HCT116 (cell line): ENCODE measurements at regions not wholly inside any gene's neighbourhood (a gene's known extent, or its start where the extent isn't known, plus 50 kb on each side); places are given as distances from the start of the nearest gene placed in this dataset.

Experiments
- ATAC-seq: fragments of 200-7000 bp; cut with Tn5 transposase; 2 replicates; pipeline ENCODE4 v1.9.1; 2020; ENCODE audit warnings: mild to moderate bottlenecking, moderate library complexity
- BruUV-seq: library from RNA; stranded (reverse); fragments of 400-500 nt; replicated peaks from 2 replicates; lab custom pipeline; 2021; lab: Mats Ljungman, UMichigan
- CTCF ChIA-PET: fragments of 300-600 bp; sonication (Branson Sonifier 250); formaldehyde crosslinking; loops from one replicate; lab custom pipeline; 2021; ENCODE audit warnings: antibody characterized with exemption; lab: Charles Lee
- POLR2A ChIA-PET: fragments of 300-600, 350-600 bp; sonication (Branson Sonifier 250); formaldehyde crosslinking; loops from one replicate; lab custom pipeline; 2021; ENCODE audit warnings: antibody characterized with exemption; lab: Charles Lee
- RAD21 ChIA-PET, 2 experiments: fragments of 300-600 bp; sonication (Branson Sonifier 250); formaldehyde crosslinking; loops; one replicate each; lab custom pipeline; 2023; ENCODE audit warnings: low total read pairs in 2 of 2; ENCODE audit not compliant: uncharacterized antibody in 2 of 2, unreplicated experiment in 2 of 2, low non-redundant PET in 1 of 2; lab: Charles Lee
- DNase-seq: peaks from one replicate; pipeline ENCODE4 v3.0.0-alpha.2; 2010; ENCODE audit warnings: low read depth, low spot score
- H2AFZ ChIP-seq: fragments of 200-600 bp; shearing (Covaris generic), sonication (generic); 2 replicates; pipeline ENCODE4 v1.6.1; 2017; ENCODE audit warnings: low read depth, mixed run types, mixed read lengths, antibody characterized with exemption, low read length; ENCODE audit not compliant: poor library complexity, severe bottlenecking
- H3K27ac ChIP-seq: 2 replicates; pipeline ENCODE4 v1.5.1; 2012; ENCODE audit warnings: low read depth, low read length
- H3K27me3 ChIP-seq: fragments of 200-600 bp; sonication (generic); 2 replicates; pipeline ENCODE4 v1.6.1; 2016; ENCODE audit warnings: mixed run types, low read length, mixed read lengths; ENCODE audit not compliant: insufficient read depth
- H3K36me3 ChIP-seq, 2 experiments: fragments of 200-500 bp in 1 of 2; fragments of 200-600 bp in 1 of 2; sonication (Bioruptor generic) in 1 of 2; sonication (generic) in 1 of 2; 2 replicates each; pipeline versions ENCODE4 v1.5.1 to v1.6.1; 2014 to 2016; ENCODE audit warnings: low read length in 2 of 2, inconsistent platforms in 1 of 2, mixed read lengths in 1 of 2, mixed run types in 1 of 2; ENCODE audit not compliant: insufficient read depth in 2 of 2, control insufficient read depth in 1 of 2
- H3K4me1 ChIP-seq, 2 experiments: fragments of 200-600 bp in 1 of 2; sonication (generic) in 1 of 2; 2 replicates each; pipeline versions ENCODE4 v1.5.1 to v1.6.1; 2012 to 2017; ENCODE audit warnings: low read length in 2 of 2, inconsistent platforms in 1 of 2, mild to moderate bottlenecking in 1 of 2, mixed read lengths in 1 of 2, mixed run types in 1 of 2, moderate library complexity in 1 of 2; ENCODE audit not compliant: insufficient read depth in 2 of 2, control insufficient read depth in 1 of 2
- H3K4me2 ChIP-seq: fragments of 200-600 bp; sonication (generic); 2 replicates; pipeline ENCODE4 v1.6.1; 2017; ENCODE audit warnings: mixed run types, low read length, mixed read lengths
- H3K4me3 ChIP-seq, 2 experiments: fragments of 200-600 bp in 1 of 2; sonication (generic) in 1 of 2; replicated peaks in 1 of 2; 2 replicates each; pipeline ENCODE4 v1.5.1; 2011 to 2016; ENCODE audit warnings: low read length in 2 of 2, control low read depth in 1 of 2, low read depth in 1 of 2, mild to moderate bottlenecking in 1 of 2, mixed read lengths in 1 of 2, mixed run types in 1 of 2
- H3K79me2 ChIP-seq: fragments of 200-600 bp; sonication (generic); 2 replicates; pipeline ENCODE4 v1.6.1; 2017; ENCODE audit warnings: mild to moderate bottlenecking, mixed run types, low read length, moderate library complexity, mixed read lengths; ENCODE audit not compliant: insufficient read depth
- H3K9ac ChIP-seq: fragments of 200-600 bp; sonication (generic); 2 replicates; pipeline ENCODE4 v1.6.1; 2016; ENCODE audit warnings: low read length, mixed read lengths
- H3K9me2 ChIP-seq: fragments of 200-600 bp; sonication (generic), shearing (Covaris generic); 2 replicates; pipeline ENCODE4 v1.6.1; 2017; ENCODE audit warnings: mixed run types, mild to moderate bottlenecking, moderate library complexity; ENCODE audit not compliant: insufficient read depth
- H3K9me3 ChIP-seq, 2 experiments: fragments of 200-500 bp in 1 of 2; fragments of 200-600 bp in 1 of 2; sonication (Bioruptor generic) in 1 of 2; sonication (generic) in 1 of 2; 2 replicates each; pipeline ENCODE4 v1.6.1; 2014 to 2017; ENCODE audit warnings: low read length in 2 of 2, mixed read lengths in 2 of 2, inconsistent platforms in 1 of 2, low read depth in 1 of 2, mild to moderate bottlenecking in 1 of 2, mixed run types in 1 of 2, moderate library complexity in 1 of 2; ENCODE audit not compliant: control insufficient read depth in 1 of 2, insufficient read depth in 1 of 2
- H4K20me1 ChIP-seq: fragments of 200-600 bp; sonication (generic), shearing (Covaris generic); 2 replicates; pipeline ENCODE4 v1.6.1; 2017; ENCODE audit warnings: mixed run types, mild to moderate bottlenecking, moderate library complexity; ENCODE audit not compliant: insufficient read depth
- ELF1 ChIP-seq: IDR thresholded peaks from 2 replicates; pipeline ENCODE4 v1.6.1; 2012; ENCODE audit warnings: low read depth, borderline replicate concordance
- JUND ChIP-seq: IDR thresholded peaks from 2 replicates; pipeline ENCODE4 v1.6.1; 2012
- MAX ChIP-seq: IDR thresholded peaks from 2 replicates; pipeline ENCODE4 v1.6.1; 2012
- REST ChIP-seq: IDR thresholded peaks from 2 replicates; pipeline ENCODE4 v1.6.1; 2012; ENCODE audit warnings: low read depth
- SP1 ChIP-seq: IDR thresholded peaks from 2 replicates; pipeline ENCODE4 v1.6.1; 2012; ENCODE audit warnings: low read depth
- SRF ChIP-seq: IDR thresholded peaks from 2 replicates; pipeline ENCODE4 v1.6.1; 2012; ENCODE audit warnings: low read depth
- TCF7L2 ChIP-seq: IDR thresholded peaks from 2 replicates; pipeline ENCODE4 v1.7.0; 2011; ENCODE audit warnings: borderline replicate concordance, inconsistent platforms; ENCODE audit not compliant: insufficient read depth, insufficient read length; ENCODE audit errors: extremely low read depth
- YY1 ChIP-seq: IDR thresholded peaks from 2 replicates; pipeline ENCODE4 v1.6.1; 2011; ENCODE audit warnings: low read length, low read depth, moderate library complexity, mild to moderate bottlenecking; ENCODE audit not compliant: insufficient replicate concordance; ENCODE audit errors: extremely low read depth
- ZBTB33 ChIP-seq: IDR thresholded peaks from 2 replicates; pipeline ENCODE4 v1.6.1; 2011; ENCODE audit warnings: mild to moderate bottlenecking, low read length, moderate library complexity; ENCODE audit not compliant: insufficient replicate concordance; ENCODE audit errors: extremely low read depth
- ZNF274 ChIP-seq: fragments of 200-500 bp; sonication (Bioruptor generic); IDR thresholded peaks from 2 replicates; pipeline ENCODE4 v1.6.1; 2014; ENCODE audit warnings: mild to moderate bottlenecking, low read depth, low read length, inconsistent platforms
- intact Hi-C: fragments of 100-400 bp; cut with micrococcal nuclease; formaldehyde crosslinking; loops from 2 replicates; pipeline ENCODE4 v1.10.0; 2022

- no peaks in the 10 kb centered on the region for H3K79me2 ChIP-seq
- no peak overlapping the region for H3K4me2 ChIP-seq
- ChIA-PET POLR2A (no interaction called here), RAD21 (no interaction called here), CTCF (no interaction called here)
- H3K4me1 ChIP-seq = no peaks in the 10 kb centered on the region
- H3K4me3 ChIP-seq = no peak overlapping the region
- H3K9me2 ChIP-seq = no peaks in the 10 kb centered on the region
- H3K27me3 ChIP-seq = no peaks in the 10 kb centered on the region
- intact Hi-C loops = no loop called here
- no peaks in the 10 kb centered on the region for H4K20me1 ChIP-seq
- H3K9me3 ChIP-seq = no peaks in the 10 kb centered on the region
- no peak for DNase-seq
- BruUV-seq = no TSS peak
- no peak overlapping the region for H3K27ac ChIP-seq
- ATAC-seq = no peak
- no peak overlapping the region for H3K9ac ChIP-seq
- no peak overlapping the region for H2AFZ ChIP-seq
- no peak for TF ChIP-seq REST
- no peak for TF ChIP-seq ELF1
- H3K36me3 ChIP-seq = no peaks in the 10 kb centered on the region
Measured at GRCh38 chr4:28675582-28675981, 1814.9 kb downstream of the STIM2 start.

- CTCF ChIA-PET = interaction anchor here (1.6 kb wide), 1 partner anchor 9 kb away, joined by 6 read pairs; no protein-coding TSS in a partner anchor
- TF ChIP-seq SRF (no peak), JUND (no peak), TCF7L2 (no peak), ZBTB33 (no peak), SP1 (no peak), YY1 (no peak), ZNF274 (no peak), MAX (no peak), REST (no peak)
Measured at GRCh38 chr4:28677808-28678207, 1817.2 kb downstream of the STIM2 start.

More at GRCh38 chr4:28677808-28678207, 1817.2 kb downstream of the STIM2 start:
- BruUV-seq = no TSS peak
- Histone ChIP-seq H3K4me1 (no peaks in the 10 kb centered on the region), H4K20me1 (no peaks in the 10 kb centered on the region), H3K4me2 (no peak overlapping the region), H3K9ac (no peak overlapping the region), H2AFZ (no peak overlapping the region), H3K27ac (no peak overlapping the region), H3K4me3 (no peak overlapping the region), H3K36me3 (no peaks in the 10 kb centered on the region), H3K9me2 (no peaks in the 10 kb centered on the region), H3K79me2 (no peaks in the 10 kb centered on the region), H3K9me3 (no peaks in the 10 kb centered on the region), H3K27me3 (no peaks in the 10 kb centered on the region)
- DNase-seq (no peak), ATAC-seq (no peak)
- intact Hi-C loops = no loop called here
- ChIA-PET POLR2A (no interaction called here), RAD21 (no interaction called here)
